Inflammatory macrophage treated with lipopolysaccharide for 1 hour (primary cell): ENCODE measurements at regions not wholly inside any gene's neighbourhood (a gene's known extent, or its start where the extent isn't known, plus 50 kb on each side); places are given as distances from the start of the nearest gene placed in this dataset.

Experiments used
- DNase-seq, 2 donors: peaks; one replicate each; pipeline ENCODE4 v3.0.0-alpha.2; 2020 to 2022

DNA sequence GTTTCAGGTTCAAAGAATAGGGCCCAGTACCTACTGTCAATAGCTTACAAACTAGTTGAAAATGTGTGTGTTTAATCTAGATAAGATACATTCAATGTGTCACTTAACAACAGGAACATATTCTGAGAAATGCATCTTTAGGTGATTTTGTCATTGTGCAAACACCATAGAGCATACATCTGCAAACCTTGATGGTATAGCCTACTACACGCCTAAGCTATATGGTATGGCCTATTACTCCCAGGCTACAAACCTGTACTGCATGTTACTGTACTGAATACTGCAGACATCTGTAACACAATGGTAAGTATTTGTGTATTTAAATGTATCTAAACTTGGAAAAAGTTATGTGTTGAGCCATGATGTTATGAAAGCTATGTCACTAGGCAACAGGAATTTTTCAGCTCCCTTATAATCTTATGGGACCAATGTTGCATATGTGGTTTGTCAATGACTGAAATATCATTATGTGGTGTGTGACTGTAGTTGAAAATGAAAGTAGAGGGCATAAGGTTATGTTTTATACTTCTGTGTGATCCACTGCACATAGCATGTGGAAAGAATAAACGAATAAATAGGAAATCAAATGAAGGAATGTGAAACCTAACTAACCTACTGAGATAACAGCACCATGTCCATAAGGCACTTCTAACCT, 129.0 kb upstream of the CAMK1G start:
- DNase-seq: no peak

DNA sequence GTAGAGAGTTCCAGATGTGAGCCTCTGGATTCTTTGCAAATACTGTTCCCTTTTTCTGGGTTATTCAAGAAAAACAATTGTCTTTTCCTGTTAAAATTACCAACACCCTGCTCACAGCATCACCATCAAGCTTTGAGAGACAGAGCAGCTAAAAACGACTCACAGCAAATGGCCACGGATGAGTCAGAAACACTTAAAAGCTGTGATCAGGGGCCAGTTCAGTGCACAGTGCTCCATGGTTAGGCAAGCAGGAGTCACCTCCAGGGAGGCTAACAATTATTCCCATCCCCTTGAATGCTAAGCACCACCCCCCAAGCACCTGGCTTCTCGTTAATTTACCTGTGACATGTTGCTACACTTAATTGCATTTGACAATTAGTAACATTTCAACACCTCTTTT, 128.4 kb upstream of the CAMK1G start:
- no peak for DNase-seq

DNA sequence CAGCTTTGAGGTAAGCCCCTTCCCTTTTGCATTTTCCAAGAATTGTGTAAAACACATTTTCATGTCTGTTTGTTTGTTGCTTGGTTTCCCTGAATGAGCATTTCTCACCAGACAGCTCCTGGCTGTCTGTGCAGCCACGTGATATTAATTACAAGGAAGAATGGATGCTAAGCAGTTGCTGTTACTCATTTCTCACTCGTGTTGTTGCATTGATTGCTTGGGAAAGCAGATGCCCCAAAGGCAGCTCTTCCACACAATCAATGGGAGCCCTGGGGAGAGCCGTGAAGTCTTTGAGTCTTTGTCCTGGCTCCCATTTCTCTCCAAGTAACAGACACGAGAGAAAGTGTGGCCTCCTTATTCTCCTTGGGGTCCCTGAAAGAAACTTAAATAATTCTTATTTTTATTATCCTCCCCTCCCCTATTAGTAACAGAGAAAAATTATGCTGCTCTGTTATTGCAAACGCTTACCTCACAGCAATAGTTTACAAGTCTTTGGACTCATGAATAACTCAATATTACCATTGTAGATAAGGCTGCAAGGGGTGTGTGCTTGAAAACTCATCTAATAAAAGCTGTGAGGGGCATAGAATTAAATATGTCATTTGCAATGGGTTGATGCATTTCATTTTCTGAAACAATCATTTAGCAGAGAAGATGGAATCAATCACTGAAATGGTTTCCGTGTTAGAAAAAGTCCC, 127.7 kb upstream of the CAMK1G start:
- no peak for DNase-seq

- DNase-seq: peak in 1 of 2 donors; percentile 30
Measured at GRCh38 chr1:209456878-209457277, 126.6 kb upstream of the CAMK1G start.

DNA sequence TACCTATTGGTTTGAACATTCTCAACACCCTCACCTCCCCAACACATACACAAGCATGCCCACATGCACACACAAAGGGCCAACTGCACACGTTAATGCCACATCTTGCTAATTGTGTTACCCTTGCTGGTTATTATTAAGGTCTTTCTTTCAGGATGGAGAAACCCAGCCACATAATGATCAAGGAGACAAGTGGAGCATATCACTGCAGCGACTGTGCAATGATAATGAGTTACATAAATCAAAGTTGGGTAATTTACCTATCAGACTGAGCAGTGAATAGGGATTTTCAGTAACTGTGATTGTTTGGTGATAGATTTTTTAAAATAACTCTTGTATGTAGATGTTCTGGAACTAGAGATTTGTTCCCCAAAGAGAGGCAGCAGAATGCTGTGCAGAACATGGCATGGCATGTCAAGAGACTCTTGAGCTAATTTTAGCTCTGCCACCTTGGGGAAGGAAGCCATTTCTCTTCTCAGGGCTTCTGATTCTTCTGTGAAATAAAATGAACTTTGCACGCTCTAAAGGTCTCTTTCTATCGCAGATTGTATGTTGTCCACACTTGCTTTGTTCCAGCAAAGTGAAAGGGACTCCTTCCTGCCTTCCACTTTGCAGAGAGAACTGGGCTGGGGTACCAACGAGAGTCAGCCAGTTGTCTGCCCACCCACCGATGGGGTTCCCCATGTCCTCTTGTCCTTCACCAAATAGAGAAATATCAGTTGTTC, 126.0 kb upstream of the CAMK1G start:
- DNase-seq: no peak

GRCh38 chr1:209458921-209459320, 124.6 kb upstream of the CAMK1G start:
- DNase-seq: no peak

DNA sequence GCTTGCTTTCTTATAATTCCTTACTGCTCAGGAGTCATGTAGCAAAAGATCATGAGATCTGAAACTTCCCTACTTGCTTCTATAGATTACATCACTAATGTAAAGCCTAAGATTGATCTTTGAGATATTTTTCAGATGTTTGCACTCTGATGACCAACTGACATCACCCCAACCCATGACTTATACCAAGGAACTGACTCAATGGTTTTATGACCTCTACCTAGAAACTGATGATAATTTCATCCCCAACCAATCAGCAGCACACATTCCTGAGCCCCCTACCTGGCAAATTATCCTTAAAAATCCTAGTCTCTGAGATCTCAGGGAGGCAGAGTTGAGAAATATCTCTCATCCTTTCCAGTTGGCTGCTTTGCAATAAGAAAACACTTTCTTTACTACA, 122.3 kb upstream of the CAMK1G start:
- DNase-seq: peak in 1 of 2 donors; percentile 13

DNA sequence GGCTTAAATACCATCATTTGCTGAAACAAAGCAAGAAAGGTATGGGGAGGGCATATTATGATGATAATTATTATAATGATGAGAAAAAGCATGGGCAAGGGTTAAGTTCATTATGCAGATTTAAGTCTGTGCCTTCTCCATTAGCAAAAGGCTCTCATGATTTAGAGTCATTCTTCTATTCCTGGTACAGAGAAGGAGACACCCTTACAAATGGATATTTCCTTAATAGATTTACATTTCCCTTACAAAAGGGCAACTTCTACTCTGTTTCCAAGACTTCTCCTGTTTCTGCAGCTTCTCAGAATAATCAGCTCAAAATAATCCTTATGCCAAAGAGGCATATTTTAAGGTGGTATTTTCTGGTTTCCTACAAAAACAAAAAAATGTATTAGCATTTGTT, 121.1 kb upstream of the CAMK1G start:
- DNase-seq: no peak

DNA sequence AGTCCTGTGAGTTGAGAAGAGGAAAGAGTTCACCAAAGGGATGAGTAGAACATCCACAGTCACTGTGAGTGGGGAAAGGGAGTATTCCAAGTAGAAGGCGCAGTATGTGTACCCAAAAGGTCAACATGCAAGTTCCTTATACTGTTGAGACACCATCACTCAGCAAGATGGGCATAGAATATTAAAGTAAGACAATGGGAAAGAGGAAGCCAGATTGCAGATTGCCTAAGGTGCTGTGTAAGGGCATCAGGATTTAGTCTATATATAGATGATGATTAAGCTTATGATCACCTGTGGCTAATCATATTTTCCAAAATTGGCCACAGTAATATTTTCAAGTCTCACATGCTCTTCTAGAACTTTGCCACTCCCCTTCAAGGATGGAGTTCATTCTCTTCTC, 120.1 kb upstream of the CAMK1G start:
- no peak for DNase-seq

DNA sequence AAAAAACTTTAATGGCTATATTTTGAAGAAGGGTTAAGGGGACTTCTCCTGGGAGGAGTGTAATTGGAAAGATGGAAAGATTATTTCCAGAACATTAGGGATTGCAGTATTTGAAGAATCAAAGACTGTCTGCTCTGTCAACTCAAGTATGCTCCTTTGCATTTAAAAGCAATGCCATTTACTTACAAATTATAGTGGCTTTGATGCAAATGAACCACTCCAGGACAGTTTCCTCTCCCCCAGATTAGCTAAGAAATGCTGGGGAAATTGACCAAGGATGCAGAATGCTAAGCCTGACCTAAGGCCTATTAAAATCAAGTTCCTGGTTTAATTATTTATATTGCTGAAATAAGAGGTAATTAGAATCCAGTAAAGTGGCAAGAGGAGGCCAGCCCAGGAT, 110.5 kb upstream of the CAMK1G start:
- no peak for DNase-seq

DNA sequence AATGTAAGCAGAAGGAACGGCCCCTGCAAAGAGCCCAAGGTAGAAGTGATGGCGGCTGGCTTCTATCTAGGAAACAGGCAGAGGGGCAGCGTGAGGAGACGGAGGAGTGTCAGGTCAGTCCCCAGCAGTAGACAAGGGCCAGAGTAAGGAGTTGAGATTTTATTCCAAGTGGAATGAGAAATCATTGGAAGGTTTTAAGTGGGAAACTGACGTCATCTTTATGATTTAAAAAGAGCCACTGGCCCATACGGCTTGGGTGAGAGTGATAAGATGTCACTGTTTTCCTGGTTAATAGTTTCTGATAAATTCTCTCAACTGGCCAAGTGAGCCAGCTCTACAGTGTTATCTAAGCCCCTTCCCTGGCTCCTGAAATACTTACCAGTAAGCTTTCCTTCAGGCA, 103.2 kb upstream of the CAMK1G start:
- no peak for DNase-seq

DNA sequence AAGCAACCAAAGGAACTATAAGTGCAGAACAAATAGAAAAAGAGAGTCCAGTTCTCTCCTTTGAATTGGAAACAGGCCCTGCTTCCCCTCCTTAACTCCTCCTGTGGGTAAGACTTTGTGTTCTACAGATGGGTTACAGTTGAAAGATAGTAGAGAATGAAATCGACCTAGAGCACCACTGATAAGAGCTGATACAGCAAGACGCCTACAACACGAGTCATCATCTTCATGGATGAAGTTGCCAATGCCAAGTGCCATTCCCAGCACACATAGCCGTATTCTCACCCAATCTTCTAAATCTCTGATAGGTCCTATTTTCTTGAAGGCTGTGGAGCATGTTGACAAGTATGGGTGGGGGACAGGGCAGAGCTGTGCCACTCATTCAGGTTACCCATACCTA, 99.8 kb upstream of the CAMK1G start:
- DNase-seq: no peak

DNA sequence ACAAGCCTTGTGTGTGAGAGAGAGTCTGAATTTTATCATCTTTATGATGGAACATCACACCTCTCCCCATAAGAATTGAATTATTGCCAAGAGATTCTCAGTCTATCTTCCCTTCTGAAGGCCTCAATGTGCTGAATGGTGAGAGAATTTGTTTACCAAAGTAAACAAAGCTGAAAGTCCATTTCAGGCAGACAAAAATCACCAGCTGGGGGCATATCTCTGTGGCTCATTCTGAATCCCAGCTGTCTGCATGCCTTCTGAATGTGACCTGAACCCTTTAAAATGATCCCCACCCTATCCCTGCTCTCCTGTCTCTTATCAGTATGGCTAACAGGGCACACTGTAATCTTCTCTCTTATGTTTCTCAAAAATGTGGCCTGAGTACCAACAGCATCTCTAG, 99.1 kb upstream of the CAMK1G start:
- no peak for DNase-seq

DNA sequence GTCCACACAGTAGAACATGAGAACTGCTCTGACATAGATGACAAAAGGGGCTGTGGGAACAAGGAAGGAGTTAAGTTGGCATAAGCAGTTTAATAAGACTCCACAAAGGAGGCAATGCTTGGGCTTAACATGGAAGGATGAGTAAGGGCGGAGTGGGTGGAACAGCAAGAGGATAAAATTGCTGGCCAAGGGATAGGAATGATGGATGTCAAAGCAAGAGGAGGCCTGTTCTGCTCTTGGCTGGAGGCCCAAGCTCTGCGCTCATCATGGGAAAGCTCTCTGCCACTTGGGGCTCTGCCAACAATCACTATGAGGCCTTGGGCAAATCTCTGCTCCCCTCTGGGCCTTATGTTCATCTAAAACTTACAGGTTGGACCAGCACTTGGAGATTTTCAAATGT, 98.3 kb upstream of the CAMK1G start:
- no peak for DNase-seq

DNA sequence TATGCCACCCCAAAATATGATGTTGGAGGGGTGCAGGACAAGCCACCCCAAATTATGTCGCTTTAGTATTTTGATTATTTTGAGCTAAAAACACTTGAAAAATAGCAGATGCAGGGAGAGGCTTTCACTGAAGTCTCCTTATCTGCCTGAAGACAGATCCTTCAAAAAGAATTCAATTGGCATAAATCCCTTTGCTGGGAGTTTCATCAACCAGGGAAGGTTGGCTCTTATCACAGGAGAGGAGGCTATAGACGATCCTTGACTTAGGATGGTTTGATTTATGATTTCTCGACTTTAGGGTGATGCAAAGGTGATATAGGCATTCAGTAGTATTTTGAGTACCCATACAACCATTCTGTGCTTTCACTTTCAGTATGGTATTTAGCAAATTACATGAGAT, 97.8 kb upstream of the CAMK1G start:
- DNase-seq: no peak

GRCh38 chr1:209486861-209487593, 96.5 kb upstream of the CAMK1G start:
- DNase-seq: no peak

- DNase-seq: no peak
Measured at GRCh38 chr1:209490013-209490412, 93.5 kb upstream of the CAMK1G start.

DNA sequence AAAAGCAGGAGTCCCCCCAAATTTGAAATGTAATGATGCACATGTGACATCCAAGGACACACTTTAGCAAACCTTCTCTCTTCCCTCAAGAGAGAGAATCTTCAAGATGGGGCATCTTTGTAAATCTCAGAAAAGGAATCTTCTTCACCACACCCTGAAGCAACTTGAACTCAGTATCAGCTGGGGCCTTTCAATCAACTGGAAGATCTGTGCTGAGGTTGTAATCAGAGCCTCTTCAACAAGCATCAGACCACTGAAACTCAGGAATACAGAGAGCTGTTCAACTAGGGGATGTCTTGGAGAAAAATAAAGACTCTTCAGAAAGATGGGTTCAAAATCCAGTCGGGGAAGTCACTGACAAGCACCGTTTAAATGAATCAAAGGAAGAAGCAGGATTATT, 92.5 kb upstream of the CAMK1G start:
- no peak for DNase-seq

DNA sequence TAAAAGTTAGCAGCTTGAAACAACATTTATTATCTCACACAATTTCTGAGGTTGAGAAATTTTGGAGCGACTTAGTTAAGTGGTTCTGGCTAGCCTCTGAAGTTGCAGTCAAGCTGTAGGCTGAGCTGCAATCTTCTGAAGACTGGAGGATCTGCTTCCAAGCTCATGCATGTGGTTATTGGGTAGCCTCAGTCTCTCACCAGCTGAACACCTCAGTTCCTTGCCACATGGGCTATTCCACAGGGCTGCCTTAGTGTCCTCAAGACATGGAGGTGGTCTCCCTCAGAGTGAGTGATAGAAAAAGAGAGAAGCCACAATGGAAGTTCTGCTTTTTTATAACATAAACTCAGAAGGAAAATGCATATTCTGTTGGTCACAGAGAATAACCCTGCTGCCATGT, 92.0 kb upstream of the CAMK1G start:
- no peak for DNase-seq

DNA sequence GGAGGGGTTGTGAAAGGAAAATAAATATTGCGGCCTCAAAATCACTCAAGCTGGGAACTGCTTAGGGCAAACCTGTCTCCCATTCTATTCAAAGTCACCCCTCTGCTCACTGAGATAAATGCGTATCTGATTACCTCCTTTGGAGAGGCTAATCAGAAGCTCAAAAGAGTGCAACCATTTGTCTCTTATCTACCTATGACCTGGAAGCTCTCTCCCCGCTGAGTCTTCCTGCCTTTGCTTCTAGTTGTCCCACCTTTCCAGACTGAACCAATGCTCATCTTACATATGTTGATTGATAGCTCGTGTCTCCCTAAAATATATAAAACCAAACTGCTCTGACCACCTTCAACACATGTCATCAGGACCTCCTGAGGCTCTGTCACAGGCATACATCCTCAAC, 91.6 kb upstream of the CAMK1G start:
- no peak for DNase-seq

- no peak for DNase-seq
Measured at GRCh38 chr1:209493559-209493958, 90.0 kb upstream of the CAMK1G start.

- no peak for DNase-seq
Measured at GRCh38 chr1:209497729-209498128, 85.8 kb upstream of the CAMK1G start.

DNA sequence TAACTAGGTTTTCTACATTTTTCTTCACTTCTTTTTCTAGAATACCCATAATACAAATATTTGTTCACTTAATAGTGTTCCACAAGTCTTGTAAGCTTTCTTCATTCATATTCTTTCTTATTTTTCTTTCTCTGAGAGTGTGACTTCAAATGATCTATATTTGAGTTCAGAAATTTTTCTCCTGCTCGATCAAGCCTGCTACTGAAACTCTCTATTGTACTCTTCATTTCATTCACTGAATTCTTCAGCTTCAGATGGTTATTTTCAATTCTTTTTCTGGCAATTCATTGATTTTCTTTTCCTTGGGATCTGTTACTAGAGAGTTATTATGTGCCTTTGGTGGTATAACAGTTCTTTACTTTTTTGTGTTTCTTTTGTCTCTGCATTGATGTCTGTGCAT, 82.5 kb upstream of the CAMK1G start:
- no peak for DNase-seq

DNA sequence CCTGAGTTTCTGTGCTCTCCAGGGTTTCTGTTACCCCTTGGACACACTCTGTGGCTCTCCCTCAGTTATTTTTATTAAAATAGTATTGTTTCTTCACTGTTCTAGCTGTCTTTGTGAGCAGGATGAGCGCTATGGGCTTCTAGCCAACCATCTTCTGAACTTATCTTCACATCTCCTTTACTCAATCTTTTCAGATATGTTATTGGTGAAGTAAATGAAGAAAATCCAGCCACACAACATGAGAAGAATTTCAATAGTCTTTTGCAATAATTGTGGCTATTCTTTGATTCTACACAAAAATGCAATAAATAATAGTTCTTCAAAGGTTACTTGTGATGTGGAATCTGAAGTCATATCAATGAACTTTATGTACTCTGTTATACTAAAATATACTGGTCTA, 80.3 kb upstream of the CAMK1G start:
- DNase-seq: no peak
